ENCODE measurements at regions not wholly inside any gene's neighbourhood (a gene's known extent, or its start where the extent isn't known, plus 50 kb on each side); places are given as distances from the start of the nearest gene placed in this dataset.

- TF ChIP-seq CTCF (IDR thresholded peaks at IDR 0.05) = no peak
- TF ChIP-seq POLR2A (IDR thresholded peaks at IDR 0.05) = no peak
These were observed 587.1 kb downstream of the LMO4 start for GRCh38 chr1:87915771-87916170.

Data from body of pancreas (tissue), 4 donors.